IMR-90 (cell line): ENCODE measurements at regions not wholly inside any gene's neighbourhood (a gene's known extent, or its start where the extent isn't known, plus 50 kb on each side); places are given as distances from the start of the nearest gene placed in this dataset.

Source experiments
- ATAC-seq: fragments of 200-7000 bp; cut with Tn5 transposase; 2 replicates; pipeline ENCODE4 v1.9.1; 2020; ENCODE audit warnings: low read depth, mild to moderate bottlenecking, moderate library complexity
- BruUV-seq: library from RNA; stranded (reverse); fragments of 400-500 nt; replicated peaks from 2 replicates; lab custom pipeline; 2021; lab: Mats Ljungman, UMichigan
- CTCF ChIA-PET: fragments of 300-600 bp; formaldehyde crosslinking; extraction: SDS; loops from one replicate; lab custom pipeline; 2021; ENCODE audit warnings: antibody characterized with exemption; lab: Yijun Ruan, JAX
- POLR2A ChIA-PET: fragments of 300-600 bp; sonication (Branson Sonifier 250); formaldehyde crosslinking; loops from one replicate; lab custom pipeline; 2022; ENCODE audit warnings: antibody characterized with exemption; ENCODE audit not compliant: unreplicated experiment; lab: Charles Lee
- DNase-seq: peaks from one replicate; pipeline ENCODE4 v3.0.0; 2013
- H2AFZ ChIP-seq: replicated peaks from 2 replicates; pipeline ENCODE3; 2013; ENCODE audit warnings: low read length, mild to moderate bottlenecking; ENCODE audit not compliant: poor library complexity
- H2AK5ac ChIP-seq: 2 replicates; pipeline ENCODE4 v1.6.1; 2013; ENCODE audit warnings: low read depth, low read length, inconsistent platforms
- H2AK9ac ChIP-seq: replicated peaks from 2 replicates; pipeline ENCODE3; 2013; ENCODE audit warnings: mild to moderate bottlenecking, low read depth, low read length, moderate library complexity; ENCODE audit not compliant: poor library complexity
- H2BK120ac ChIP-seq: 2 replicates; pipeline ENCODE4 v1.6.1; 2013; ENCODE audit warnings: low read depth, low read length, inconsistent platforms
- H2BK15ac ChIP-seq: 3 replicates; pipeline ENCODE4 v1.6.1; 2013; ENCODE audit warnings: low read depth, low read length, inconsistent platforms
- H2BK20ac ChIP-seq: 2 replicates; pipeline ENCODE4 v1.6.1; 2013; ENCODE audit warnings: low read depth, mild to moderate bottlenecking, inconsistent platforms, low read length, moderate library complexity
- H2BK5ac ChIP-seq: 2 replicates; pipeline ENCODE4 v1.6.1; 2013; ENCODE audit warnings: mild to moderate bottlenecking, low read depth, low read length, inconsistent platforms; ENCODE audit not compliant: poor library complexity, severe bottlenecking
- H3K14ac ChIP-seq: replicated peaks from 2 replicates; pipeline ENCODE4 v1.6.1; 2013; ENCODE audit warnings: low read depth, low read length, inconsistent platforms
- H3K18ac ChIP-seq: 2 replicates; pipeline ENCODE4 v1.6.1; 2013; ENCODE audit warnings: low read depth, low read length, control low read depth
- H3K23ac ChIP-seq: 2 replicates; pipeline ENCODE4 v1.6.1; 2013; ENCODE audit warnings: low read depth, low read length, inconsistent platforms
- H3K27ac ChIP-seq: 2 replicates; pipeline ENCODE4 v1.5.1; 2013; ENCODE audit warnings: mild to moderate bottlenecking, control low read depth, low read length; ENCODE audit not compliant: insufficient read depth
- H3K27me3 ChIP-seq: 2 replicates; pipeline ENCODE4 v1.6.1; 2013; ENCODE audit warnings: low read length; ENCODE audit not compliant: control insufficient read depth, insufficient read depth
- H3K36me3 ChIP-seq: 2 replicates; pipeline ENCODE4 v1.6.1; 2013; ENCODE audit warnings: low read length, mixed read lengths; ENCODE audit not compliant: control insufficient read depth, insufficient read depth
- H3K4ac ChIP-seq: 2 replicates; pipeline ENCODE4 v1.6.1; 2013; ENCODE audit warnings: low read depth, low read length, inconsistent platforms
- H3K4me1 ChIP-seq: 2 replicates; pipeline ENCODE4 v1.6.1; 2013; ENCODE audit warnings: low read length, mixed read lengths; ENCODE audit not compliant: control insufficient read depth, insufficient read depth
- H3K4me2 ChIP-seq: 2 replicates; pipeline ENCODE4 v1.6.1; 2013; ENCODE audit warnings: low read depth, mild to moderate bottlenecking, control low read depth, low read length, moderate library complexity
- H3K4me3 ChIP-seq: 2 replicates; pipeline ENCODE4 v1.5.1; 2013; ENCODE audit warnings: low read depth, mild to moderate bottlenecking, control low read depth, low read length, moderate library complexity; ENCODE audit not compliant: insufficient read depth
- H3K56ac ChIP-seq: 2 replicates; pipeline ENCODE4 v1.6.1; 2013; ENCODE audit warnings: low read length, inconsistent platforms; ENCODE audit not compliant: insufficient read depth; ENCODE audit errors: extremely low read depth
- H3K79me1 ChIP-seq, 2 experiments: 2 replicates each; pipeline ENCODE4 v1.6.1; 2013; ENCODE audit warnings: low read length in 2 of 2, inconsistent platforms in 1 of 2, low read depth in 1 of 2
- H3K9ac ChIP-seq: 2 replicates; pipeline ENCODE4 v1.6.1; 2013; ENCODE audit warnings: low read depth, low read length, control low read depth
- H3K9me1 ChIP-seq: 2 replicates; pipeline ENCODE4 v1.6.1; 2013; ENCODE audit warnings: low read length, inconsistent platforms; ENCODE audit not compliant: insufficient read depth
- H3K9me3 ChIP-seq: 2 replicates; pipeline ENCODE4 v1.6.1; 2013; ENCODE audit warnings: low read length; ENCODE audit not compliant: control insufficient read depth, insufficient read depth
- H4K20me1 ChIP-seq: 2 replicates; pipeline ENCODE4 v1.6.1; 2013; ENCODE audit warnings: low read length, inconsistent platforms; ENCODE audit not compliant: insufficient read depth
- H4K5ac ChIP-seq: 2 replicates; pipeline ENCODE4 v1.6.1; 2013; ENCODE audit warnings: mild to moderate bottlenecking, low read depth, low read length, control low read depth
- H4K8ac ChIP-seq, 2 experiments: 2 replicates each; pipeline ENCODE4 v1.6.1; 2013; ENCODE audit warnings: low read depth in 2 of 2, low read length in 2 of 2, control low read depth in 1 of 2, inconsistent platforms in 1 of 2
- H4K91ac ChIP-seq: 2 replicates; pipeline ENCODE4 v1.6.1; 2013; ENCODE audit warnings: low read depth, low read length, inconsistent platforms; ENCODE audit not compliant: insufficient read depth
- BHLHE40 ChIP-seq: fragments of 150-350 bp; IDR thresholded peaks from 2 replicates; pipeline ENCODE4 v1.6.1; 2016; ENCODE audit warnings: mild to moderate bottlenecking, low read depth, low read length
- CEBPB ChIP-seq: IDR thresholded peaks from 2 replicates; pipeline ENCODE4 v1.6.1; 2012; ENCODE audit warnings: low read depth, low read length, improper control_type of control experiment
- CHD1 ChIP-seq: IDR thresholded peaks from 2 replicates; pipeline ENCODE4 v1.6.1; 2012; ENCODE audit warnings: low read depth, low read length, improper control_type of control experiment
- CTCF ChIP-seq: conservative IDR thresholded peaks from 2 replicates; pipeline ENCODE4 v1.5.1; 2012; ENCODE audit warnings: mild to moderate bottlenecking, low read depth, low read length, improper control_type of control experiment
- ELK1 ChIP-seq: fragments of 150-350 bp; IDR thresholded peaks from 2 replicates; pipeline ENCODE4 v1.6.1; 2016; ENCODE audit warnings: low read depth, mild to moderate bottlenecking, low read length, moderate library complexity, borderline replicate concordance
- FOS ChIP-seq: fragments of 150-350 bp; IDR thresholded peaks from 2 replicates; pipeline ENCODE4 v1.6.1; 2016; ENCODE audit warnings: low read depth, low read length
- MAFK ChIP-seq: IDR thresholded peaks from 2 replicates; pipeline ENCODE4 v1.6.1; 2012; ENCODE audit warnings: low read depth, low read length, improper control_type of control experiment
- MAZ ChIP-seq: IDR thresholded peaks from 2 replicates; pipeline ENCODE4 v1.6.1; 2012; ENCODE audit warnings: low read depth, mild to moderate bottlenecking, low read length, improper control_type of control experiment, moderate library complexity, borderline replicate concordance
- MXI1 ChIP-seq: IDR thresholded peaks from 2 replicates; pipeline ENCODE4 v1.6.1; 2012; ENCODE audit warnings: low read depth, mild to moderate bottlenecking, low read length, moderate library complexity, borderline replicate concordance
- NFE2L2 ChIP-seq: fragments of 150-350 bp; IDR thresholded peaks from 2 replicates; pipeline ENCODE4 v1.6.1; 2016; ENCODE audit warnings: low read depth, mild to moderate bottlenecking, low read length
- POLR2A ChIP-seq: IDR thresholded peaks from 2 replicates; pipeline ENCODE4 v1.6.1; 2012; ENCODE audit warnings: mild to moderate bottlenecking, low read depth, low read length
- RAD21 ChIP-seq: IDR thresholded peaks from 2 replicates; pipeline ENCODE4 v1.6.1; 2012; ENCODE audit warnings: low read length, improper control_type of control experiment
- RCOR1 ChIP-seq: IDR thresholded peaks from 2 replicates; pipeline ENCODE4 v1.6.1; 2012; ENCODE audit warnings: mild to moderate bottlenecking, low read length, improper control_type of control experiment; ENCODE audit not compliant: insufficient replicate concordance
- RFX5 ChIP-seq: IDR thresholded peaks from 2 replicates; pipeline ENCODE4 v1.8.0; 2012; ENCODE audit warnings: low read depth, mild to moderate bottlenecking, low read length, moderate library complexity
- SMC3 ChIP-seq: fragments of 150-350 bp; IDR thresholded peaks from 2 replicates; pipeline ENCODE4 v1.6.1; 2016; ENCODE audit warnings: low read depth, mild to moderate bottlenecking, antibody characterized with exemption, low read length, moderate library complexity
- USF2 ChIP-seq: fragments of 150-350 bp; IDR thresholded peaks from 2 replicates; pipeline ENCODE4 v1.6.1; 2017; ENCODE audit warnings: mild to moderate bottlenecking, antibody characterized with exemption, low read length, low read depth
- dilution Hi-C: fragments of 300-500 bp; cut with HindIII; formaldehyde crosslinking; loops from one replicate; pipeline ENCODE4 v1.14.3; 2018; ENCODE audit warnings: low sequenced_read_pairs; ENCODE audit not compliant: unreplicated experiment
- in situ Hi-C: fragments of 300-500 bp; cut with MboI; formaldehyde crosslinking; loops from 3 replicates; pipeline ENCODE4 v1.14.3; 2019; ENCODE audit warnings: low sequenced_read_pairs, inconsistent platforms, mixed read lengths
- intact Hi-C: fragments of 100-400 bp; cut with micrococcal nuclease; formaldehyde crosslinking; loops from 2 replicates; pipeline ENCODE4 v1.10.0; 2022

- Histone ChIP-seq H3K4me3 (no peak overlapping the region), H3K79me1 (no peaks in the 10 kb centered on the region), H3K56ac (no peak overlapping the region), H2BK5ac (no peak overlapping the region), H2AK9ac (no peak overlapping the region), H3K18ac (no peak overlapping the region), H2BK20ac (no peak overlapping the region), H3K36me3 (no peaks in the 10 kb centered on the region), H3K9me3 (no peaks in the 10 kb centered on the region), H2BK15ac (no peak overlapping the region), H3K4me1 (no peaks in the 10 kb centered on the region), H4K5ac (no peak overlapping the region), H3K14ac (no peak overlapping the region), H2AK5ac (no peak overlapping the region), H4K91ac (no peak overlapping the region), H2AFZ (no peak overlapping the region), H3K27ac (no peak overlapping the region), H3K9ac (no peak overlapping the region), H4K20me1 (no peaks in the 10 kb centered on the region), H3K9me1 (no peaks in the 10 kb centered on the region), H2BK120ac (no peak overlapping the region), H3K27me3 (no peaks in the 10 kb centered on the region), H3K4ac (no peak overlapping the region), H3K4me2 (no peak overlapping the region), H4K8ac (no peak overlapping the region), H3K23ac (no peak overlapping the region)
- in situ Hi-C loops, result no loop called here
- CTCF ChIA-PET, result interaction anchor here (0.6 kb wide), 1 partner anchor 30 kb away, joined by 3 read pairs; no protein-coding TSS in a partner anchor
- POLR2A ChIA-PET, result no interaction called here
- intact Hi-C loops, result no loop called here
- TF ChIP-seq NFE2L2, result no peak
- no peak for TF ChIP-seq POLR2A
- TF ChIP-seq BHLHE40, result no peak
- no peak for TF ChIP-seq RAD21
- TF ChIP-seq RCOR1, result no peak
- TF ChIP-seq MAZ, result no peak
- no peak for TF ChIP-seq CHD1
- TF ChIP-seq FOS, result no peak
- no peak for TF ChIP-seq MXI1
- TF ChIP-seq ELK1, result no peak
- no peak for TF ChIP-seq USF2
- no peak for TF ChIP-seq CTCF
- TF ChIP-seq RFX5, result no peak
- TF ChIP-seq CEBPB, result no peak
- no peak for TF ChIP-seq MAFK
- no peak for TF ChIP-seq SMC3
- DNase-seq (no peak), ATAC-seq (no peak)
- dilution Hi-C loops, result no loop called here
- BruUV-seq, result no TSS peak
These were observed 54.3 kb upstream of the ROBO2 start for GRCh38 chr3:76985645-76986044.
